Endothelial cell of umbilical vein (primary cell): ENCODE measurements at regions not wholly inside any gene's neighbourhood (a gene's known extent, or its start where the extent isn't known, plus 50 kb on each side); places are given as distances from the start of the nearest gene placed in this dataset.
"Not testable (repeated sequence)": the region's sequence is repeated elsewhere in the genome, so short reads cannot be mapped to it uniquely, and the experiment has no call there.

Source experiments
- BruUV-seq: library from RNA; stranded (reverse); fragments of 400-500 nt; replicated peaks from 2 replicates; lab custom pipeline; 2021; lab: Mats Ljungman, UMichigan
- CTCF ChIA-PET: fragments of 300-600, 350-600 bp; sonication (Branson Sonifier 250); formaldehyde crosslinking; loops from one replicate; lab custom pipeline; 2021; ENCODE audit warnings: antibody characterized with exemption, inconsistent platforms; lab: Charles Lee
- POLR2A ChIA-PET: fragments of 300-600, 350-600 bp; sonication (Branson Sonifier 250); formaldehyde crosslinking; loops from one replicate; lab custom pipeline; 2021; ENCODE audit warnings: antibody characterized with exemption, inconsistent platforms; lab: Charles Lee
- DNase-seq: peaks from one replicate; pipeline ENCODE4 v3.0.0-alpha.2; 2011; ENCODE audit warnings: low read depth, low spot score
- FAIRE-seq: peaks from 2 replicates; lab custom pipeline; 2011; peaks lifted over from hg19 to GRCh38; lab: Jason Lieb, UNC
- H2AFZ ChIP-seq: 2 replicates; pipeline ENCODE4 v1.6.0; 2012; ENCODE audit warnings: low read depth, low read length, control low read depth, inconsistent platforms
- H3K27ac ChIP-seq: 2 replicates; pipeline ENCODE4 v1.5.1; 2011; ENCODE audit warnings: low read depth, mild to moderate bottlenecking, control low read depth, low read length, moderate library complexity; ENCODE audit not compliant: insufficient read depth
- H3K27me3 ChIP-seq, 2 experiments: 2 replicates each; pipeline versions ENCODE4 v1.6.0 to v1.6.1; 2011; ENCODE audit warnings: low read length in 2 of 2, mixed read lengths in 1 of 2; ENCODE audit not compliant: control insufficient read depth in 2 of 2, insufficient read depth in 2 of 2
- H3K36me3 ChIP-seq, 2 experiments: 2 replicates in 1 of 2; 3 replicates in 1 of 2; pipeline ENCODE4 v1.5.1; 2011; ENCODE audit warnings: low read length in 2 of 2, mild to moderate bottlenecking in 1 of 2, moderate library complexity in 1 of 2; ENCODE audit not compliant: control insufficient read depth in 2 of 2, insufficient read depth in 2 of 2; ENCODE audit errors: extremely low read depth in 1 of 2
- H3K4me1 ChIP-seq: 3 replicates; pipeline ENCODE4 v1.5.1; 2011; ENCODE audit warnings: mild to moderate bottlenecking, low read length; ENCODE audit not compliant: control insufficient read depth, insufficient read depth; ENCODE audit errors: extremely low read depth
- H3K4me2 ChIP-seq: 2 replicates; pipeline ENCODE4 v1.6.1; 2011; ENCODE audit warnings: low read length, control low read depth, mixed read lengths; ENCODE audit not compliant: insufficient read depth
- H3K4me3 ChIP-seq, 3 experiments: fragments of 200-600 bp in 1 of 3; sonication (generic), shearing (Covaris generic) in 1 of 3; replicated peaks in 1 of 3; 2 replicates each; pipeline ENCODE4 v1.5.1; 2011 to 2016; ENCODE audit warnings: control low read depth in 3 of 3, low read length in 3 of 3, mild to moderate bottlenecking in 2 of 3, inconsistent platforms in 1 of 3, low read depth in 1 of 3, moderate library complexity in 1 of 3; ENCODE audit not compliant: insufficient read depth in 1 of 3
- H3K79me2 ChIP-seq: 2 replicates; pipeline ENCODE4 v1.6.0; 2012; ENCODE audit warnings: low read length, inconsistent platforms; ENCODE audit not compliant: control insufficient read depth, insufficient read depth
- H3K9ac ChIP-seq: replicated peaks from 2 replicates; pipeline ENCODE3; 2011; ENCODE audit warnings: low read length, control low read depth; ENCODE audit not compliant: insufficient read depth; ENCODE audit errors: extremely low read depth
- H3K9me1 ChIP-seq: replicated peaks from 3 replicates; pipeline ENCODE4 v1.6.0; 2011; ENCODE audit warnings: mild to moderate bottlenecking, low read length; ENCODE audit not compliant: control insufficient read depth, insufficient read depth; ENCODE audit errors: extremely low read depth
- H3K9me3 ChIP-seq: replicated peaks from 2 replicates; pipeline ENCODE4 v1.5.1; 2012; ENCODE audit warnings: low read length, inconsistent platforms; ENCODE audit not compliant: control insufficient read depth, insufficient read depth
- H4K20me1 ChIP-seq: replicated peaks from 2 replicates; pipeline ENCODE3; 2011; ENCODE audit warnings: mild to moderate bottlenecking, low read length; ENCODE audit not compliant: control insufficient read depth, insufficient read depth; ENCODE audit errors: extremely low read depth
- EZH2 ChIP-seq: IDR thresholded peaks from 2 replicates; pipeline ENCODE4 v1.6.1; 2012; ENCODE audit warnings: borderline replicate concordance, low read depth, mild to moderate bottlenecking, moderate library complexity, low read length, inconsistent platforms; ENCODE audit not compliant: severe bottlenecking
- FOS ChIP-seq: IDR thresholded peaks from 2 replicates; pipeline ENCODE4 v1.6.1; 2011; ENCODE audit warnings: mild to moderate bottlenecking, low read length, moderate library complexity, borderline replicate concordance; ENCODE audit not compliant: insufficient read depth
- GATA2 ChIP-seq: IDR thresholded peaks from 2 replicates; pipeline ENCODE4 v1.7.0; 2011; ENCODE audit warnings: low read depth, mild to moderate bottlenecking, moderate library complexity, mixed read lengths, low read length; ENCODE audit not compliant: insufficient read length, insufficient read depth
- JUN ChIP-seq: IDR thresholded peaks from 2 replicates; pipeline ENCODE4 v1.6.1; 2011; ENCODE audit warnings: borderline replicate concordance, low read depth; ENCODE audit not compliant: insufficient read length, insufficient read depth
- MYC ChIP-seq: IDR thresholded peaks from one replicate; pipeline ENCODE4 v1.6.1; 2011; ENCODE audit warnings: mild to moderate bottlenecking, low read depth, low read length
- POLR2A ChIP-seq: IDR thresholded peaks from 2 replicates; pipeline ENCODE4 v1.6.1; 2012; ENCODE audit warnings: low read depth, mild to moderate bottlenecking, control low read depth, low read length
- POLR2AphosphoS5 ChIP-seq: IDR thresholded peaks from 2 replicates; pipeline ENCODE4 v1.6.1; 2012; ENCODE audit warnings: low read depth, mild to moderate bottlenecking, control low read depth, low read length, moderate library complexity; ENCODE audit not compliant: insufficient read depth
- dilution Hi-C: fragments of 300-500 bp; cut with MboI; formaldehyde crosslinking; loops from one replicate; pipeline ENCODE4 v1.15.0; 2019; ENCODE audit warnings: low sequenced_read_pairs; ENCODE audit not compliant: extremely low pct_ligation_motif_present
- intact Hi-C: fragments of 100-400 bp; cut with micrococcal nuclease; formaldehyde crosslinking; loops from one replicate; pipeline ENCODE4 v1.10.0; 2022

DNA sequence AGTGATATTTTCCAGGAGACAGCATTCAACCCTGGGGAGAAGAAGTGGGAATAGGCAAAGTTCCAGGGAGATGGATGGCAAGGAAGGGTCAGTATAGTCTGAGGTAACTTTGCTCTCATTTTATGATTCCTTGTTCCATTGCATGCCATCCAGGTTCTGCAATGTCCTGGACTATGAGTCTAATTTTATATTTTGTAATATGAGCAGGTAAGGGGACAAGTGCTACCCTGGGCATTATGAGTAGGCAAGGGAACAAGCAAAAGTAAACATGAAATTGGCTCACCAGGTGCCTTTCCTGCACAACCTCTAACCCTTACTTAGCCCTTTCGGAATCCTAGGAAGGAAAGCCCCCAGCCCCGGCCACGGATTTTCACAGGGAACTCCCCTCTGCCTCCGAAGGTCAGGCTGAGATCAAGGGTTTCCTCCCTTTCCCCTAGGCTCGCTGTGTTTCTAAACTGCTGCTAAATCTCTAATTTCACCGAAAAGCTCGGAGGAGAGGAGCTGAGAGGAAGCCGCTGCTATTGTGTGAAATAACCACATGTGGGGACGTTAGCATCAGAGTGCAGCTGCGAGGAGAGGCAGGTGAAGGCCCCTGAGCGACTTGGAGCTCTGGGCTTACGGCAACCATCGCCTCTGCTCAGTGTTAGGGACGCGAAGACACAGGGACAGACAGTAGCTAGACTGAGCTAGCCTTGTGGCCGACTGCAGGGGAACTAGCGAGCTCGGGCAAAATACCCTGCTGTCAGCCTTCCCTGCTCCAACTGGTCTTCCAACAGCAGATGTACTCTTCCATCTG, 194.7 kb downstream of the KDM5D start:
- H4K20me1 ChIP-seq: no peaks in the 10 kb centered on the region
- no TSS peak for BruUV-seq
- H3K4me2 ChIP-seq: no peak overlapping the region
- no peaks in the 10 kb centered on the region for H3K79me2 ChIP-seq
- no peaks in the 10 kb centered on the region for H3K9me3 ChIP-seq
- intact Hi-C loops: no loop called here
- ChIA-PET CTCF (no interaction called here), POLR2A (no interaction called here)
- H3K4me1 ChIP-seq: no peaks in the 10 kb centered on the region
- DNase-seq (no peak), FAIRE-seq (no peak)
- no peak overlapping the region for H3K9ac ChIP-seq
- no peak overlapping the region for H3K27ac ChIP-seq
- H3K27me3 ChIP-seq: no peaks in the 10 kb centered on the region
- H2AFZ ChIP-seq: no peak overlapping the region
- no peak overlapping the region for H3K4me3 ChIP-seq
- H3K9me1 ChIP-seq: no peaks in the 10 kb centered on the region
- dilution Hi-C loops: no loop called here
- H3K36me3 ChIP-seq: no peaks in the 10 kb centered on the region
- TF ChIP-seq GATA2 (no peak), POLR2AphosphoS5 (no peak), JUN (no peak), POLR2A (no peak), MYC (no peak), FOS (no peak)

DNA sequence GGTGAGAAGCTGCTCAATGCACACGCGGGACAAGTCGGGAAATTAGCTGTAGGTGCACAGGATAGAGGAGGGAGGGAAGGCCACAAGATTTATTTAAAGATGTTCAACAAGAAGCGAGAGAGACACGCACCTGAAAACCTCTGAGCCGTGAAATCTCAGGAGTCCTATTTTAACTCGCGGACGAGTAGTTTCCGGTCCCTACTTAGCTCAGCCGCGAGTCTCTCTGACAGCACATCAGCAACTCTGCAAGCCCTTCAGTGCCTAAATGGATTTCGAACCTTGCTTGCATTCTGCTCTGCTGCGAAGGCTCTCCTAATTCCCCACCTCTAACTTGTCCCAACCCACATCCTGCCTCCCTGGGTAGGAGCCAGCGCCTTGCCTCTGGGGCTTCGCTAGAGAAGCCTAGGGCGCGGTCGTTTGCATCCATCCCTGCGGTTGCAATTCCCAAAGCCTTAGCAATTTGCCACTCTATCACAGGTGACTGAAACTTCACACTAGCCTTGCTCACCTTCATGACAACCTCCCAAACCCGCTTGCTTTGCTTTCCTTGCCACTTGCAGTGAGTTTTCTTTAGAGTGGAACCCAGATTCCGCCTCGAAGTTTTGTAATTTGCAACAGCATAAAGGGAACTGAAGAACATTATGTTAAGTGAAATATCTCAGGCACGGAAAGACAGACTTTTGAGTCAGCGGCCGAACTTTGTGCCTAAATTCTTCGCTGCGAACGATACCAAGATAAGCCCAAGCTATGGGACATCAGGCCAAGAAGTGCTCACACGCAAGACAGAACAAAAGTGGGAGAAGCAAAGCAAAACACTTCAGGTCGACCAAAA, 202.8 kb downstream of the KDM5D start:
- intact Hi-C loops (no loop called here), dilution Hi-C loops (no loop called here)
- Histone ChIP-seq H3K27ac (no peak overlapping the region), H3K4me3 (no peak overlapping the region), H3K4me2 (no peak overlapping the region), H3K9ac (no peak overlapping the region), H3K27me3 (peaks cover 0 to 2% of the 10 kb centered on the region in 2 experiments), H3K9me3 (no peaks in the 10 kb centered on the region), H3K79me2 (no peaks in the 10 kb centered on the region), H4K20me1 (no peaks in the 10 kb centered on the region), H3K36me3 (no peaks in the 10 kb centered on the region), H3K4me1 (no peaks in the 10 kb centered on the region), H2AFZ (no peak overlapping the region), H3K9me1 (no peaks in the 10 kb centered on the region)
- no TSS peak for BruUV-seq
- CTCF ChIA-PET: no interaction called here
- DNase-seq (no peak), FAIRE-seq (no peak)
- POLR2A ChIA-PET: no interaction called here
- no peak for TF ChIP-seq EZH2

DNA sequence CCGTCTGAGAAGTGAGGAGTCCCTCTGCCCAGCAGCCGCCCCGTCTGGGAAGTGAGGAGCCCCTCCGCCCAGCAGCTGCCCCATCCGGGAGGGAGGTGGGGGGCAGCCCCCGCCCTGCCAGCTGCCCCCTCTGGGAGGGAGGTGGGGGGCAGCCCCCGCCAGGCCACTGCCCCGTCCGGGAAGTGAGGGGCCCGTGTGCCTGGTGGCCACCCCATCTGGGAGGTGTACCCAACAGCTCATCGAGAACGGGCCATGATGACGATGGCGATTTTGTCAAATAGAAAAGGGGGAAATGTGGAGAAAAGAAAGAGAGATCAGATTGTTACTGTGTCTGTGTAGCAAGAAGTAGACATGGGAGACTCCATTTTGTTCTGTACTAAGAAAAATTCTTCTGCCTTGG, 208.8 kb downstream of the KDM5D start:
- H3K4me2 ChIP-seq, H3K4me3 ChIP-seq, H3K9me3 ChIP-seq, H3K9ac ChIP-seq, DNase-seq, H3K9me1 ChIP-seq, POLR2A ChIA-PET, H3K27ac ChIP-seq, BruUV-seq, H3K36me3 ChIP-seq, H4K20me1 ChIP-seq, FAIRE-seq, H3K4me1 ChIP-seq, dilution Hi-C loops, H3K79me2 ChIP-seq, H2AFZ ChIP-seq, H3K27me3 ChIP-seq, CTCF ChIA-PET, intact Hi-C loops: not testable (repeated sequence)
